B cell (primary cell): ENCODE measurements at regions not wholly inside any gene's neighbourhood (a gene's known extent, or its start where the extent isn't known, plus 50 kb on each side); places are given as distances from the start of the nearest gene placed in this dataset. TPM values are rescaled to one million over a fixed set of nuclear protein-coding genes. Genes with fewer than 3 reads are reported as not detected.

Source experiments
- ATAC-seq: fragments of 200-7000 bp; cut with Tn5 transposase; one replicate; pipeline ENCODE4 v1.10.0; 2021; ENCODE audit warnings: low read depth, mild to moderate bottlenecking, moderate number of reproducible peaks, moderate library complexity
- CTCF ChIA-PET: fragments of 350-600 bp; sonication (Branson Sonifier 250); formaldehyde crosslinking; loops from one replicate; lab custom pipeline; 2021; ENCODE audit warnings: antibody characterized with exemption, inconsistent platforms; lab: Charles Lee
- POLR2A ChIA-PET: fragments of 350-600 bp; sonication (Branson Sonifier 250); formaldehyde crosslinking; loops from one replicate; lab custom pipeline; 2021; ENCODE audit warnings: antibody characterized with exemption; lab: Charles Lee
- DNase-seq: peaks from one replicate; pipeline ENCODE4 v3.0.0; 2013
- H2AFZ ChIP-seq: 2 replicates; pipeline ENCODE4 v1.6.1; 2012; ENCODE audit warnings: mild to moderate bottlenecking, low read depth, low read length; ENCODE audit not compliant: insufficient read depth, poor library complexity, severe bottlenecking
- H3K27ac ChIP-seq, 2 donors: 1 replicate in 1 of 2; 2 replicates in 1 of 2; pipeline ENCODE4 v1.5.1; 2012 to 2013; ENCODE audit warnings: low read length in 2 of 2, mild to moderate bottlenecking in 2 of 2, moderate library complexity in 1 of 2
- H3K27me3 ChIP-seq, 4 experiments: fragments of 200-600 bp in 1 of 4; sonication (generic) in 1 of 4; replicated peaks in 1 of 4; 1 replicate in 2 of 4; 2 replicates in 2 of 4; pipeline versions ENCODE4 v1.6.1 to v1.7.0; 2013 to 2016; ENCODE audit warnings: low read length in 3 of 4, mild to moderate bottlenecking in 2 of 4, mixed read lengths in 1 of 4, moderate library complexity in 1 of 4; ENCODE audit not compliant: insufficient read depth in 4 of 4, control insufficient read depth in 3 of 4; ENCODE audit errors: control extremely low read depth in 1 of 4
- H3K36me3 ChIP-seq, 2 experiments: replicated peaks in 1 of 2; 1 replicate in 1 of 2; 2 replicates in 1 of 2; pipeline versions ENCODE4 v1.6.1 to v1.7.1; 2013; ENCODE audit warnings: low read length in 1 of 2; ENCODE audit not compliant: insufficient read depth in 2 of 2, control insufficient read depth in 1 of 2; ENCODE audit errors: control extremely low read depth in 1 of 2, extremely low read depth in 1 of 2
- H3K4me1 ChIP-seq, 2 donors: fragments of 200-600 bp in 1 of 2; sonication (generic) in 1 of 2; 1 replicate in 1 of 2; 2 replicates in 1 of 2; pipeline versions ENCODE4 v1.5.1 to v1.6.1; 2013 to 2017; ENCODE audit warnings: low read length in 2 of 2; ENCODE audit not compliant: control insufficient read depth in 2 of 2, insufficient read depth in 2 of 2
- H3K4me2 ChIP-seq: replicated peaks from 2 replicates; pipeline ENCODE3; 2012; ENCODE audit warnings: mild to moderate bottlenecking, low read depth, low read length; ENCODE audit not compliant: poor library complexity, severe bottlenecking
- H3K4me3 ChIP-seq, 5 experiments: fragments of 200-600 bp in 1 of 5; sonication (generic) in 1 of 5; 1 replicate in 3 of 5; 2 replicates in 2 of 5; pipeline versions ENCODE4 v1.5.1 to v1.7.0; 2011 to 2016; ENCODE audit warnings: low read length in 4 of 5, mild to moderate bottlenecking in 4 of 5, low read depth in 2 of 5, control low read depth in 1 of 5, moderate library complexity in 1 of 5; ENCODE audit not compliant: insufficient read depth in 1 of 5; ENCODE audit errors: control extremely low read depth in 1 of 5, extremely low read depth in 1 of 5
- H3K79me2 ChIP-seq: fragments of 200-600 bp; sonication (generic); one replicate; pipeline ENCODE4 v1.6.0; 2016; ENCODE audit warnings: low read length; ENCODE audit not compliant: control insufficient read depth, insufficient read depth
- H3K9ac ChIP-seq: fragments of 200-600 bp; sonication (generic); 2 replicates; pipeline ENCODE4 v1.6.1; 2017; ENCODE audit warnings: mild to moderate bottlenecking, low read length, moderate library complexity
- H3K9me3 ChIP-seq, 3 donors: one replicate each; pipeline versions ENCODE4 v1.6.1 to v1.7.1; 2013; ENCODE audit warnings: low read length in 2 of 3; ENCODE audit not compliant: control insufficient read depth in 2 of 3, insufficient read depth in 1 of 3; ENCODE audit errors: control extremely low read depth in 1 of 3
- H4K20me1 ChIP-seq: 2 replicates; pipeline ENCODE4 v1.6.0; 2012; ENCODE audit warnings: mild to moderate bottlenecking, low read length; ENCODE audit not compliant: insufficient read depth, control insufficient read depth, poor library complexity, severe bottlenecking
- H3K27ac Mint-ChIP-seq: one replicate; pipeline ENCODE4 v1.8.0; 2021; ENCODE audit warnings: mixed read lengths
- H3K27me3 Mint-ChIP-seq: one replicate; pipeline ENCODE4 v1.8.0; 2021; ENCODE audit warnings: mixed read lengths
- H3K4me1 Mint-ChIP-seq: one replicate; pipeline ENCODE4 v1.8.0; 2021; ENCODE audit warnings: mixed read lengths
- H3K4me3 Mint-ChIP-seq: one replicate; pipeline ENCODE4 v1.8.0; 2021; ENCODE audit warnings: mixed read lengths
- H3K9me3 Mint-ChIP-seq: one replicate; pipeline ENCODE4 v1.8.0; 2022; ENCODE audit warnings: mixed read lengths; ENCODE audit not compliant: insufficient read depth
- CTCF ChIP-seq: fragments of 200-600 bp; IDR thresholded peaks from one replicate; pipeline ENCODE4 v1.8.0; 2022; ENCODE audit warnings: antibody characterized with exemption, mild to moderate bottlenecking
- EZH2 ChIP-seq: IDR thresholded peaks from 2 replicates; pipeline ENCODE4 v1.6.1; 2012; ENCODE audit warnings: borderline replicate concordance, low read depth, mild to moderate bottlenecking, moderate library complexity, low read length; ENCODE audit not compliant: insufficient read depth, poor library complexity, severe bottlenecking
- WGBS: methylation state at CpG from one replicate; pipeline ENCODE4 v1.1.5; 2013; ENCODE audit warnings: missing lambda C conversion rate; ENCODE audit not compliant: insufficient coverage; 5-methylcytosine and 5-hydroxymethylcytosine counted together
- intact Hi-C: fragments of 100-400 bp; cut with micrococcal nuclease; formaldehyde crosslinking; loops from one replicate; pipeline ENCODE4 v1.10.0; 2022
- small RNA-seq: library from RNA; depleted of rRNA; stranded (forward); fragments of <200 nt; gene quantifications from one replicate; pipeline ENCODE3, GENCODE V24; 2012; ENCODE audit warnings: low replicate concordance, low read depth; ENCODE audit not compliant: insufficient read length

DNA sequence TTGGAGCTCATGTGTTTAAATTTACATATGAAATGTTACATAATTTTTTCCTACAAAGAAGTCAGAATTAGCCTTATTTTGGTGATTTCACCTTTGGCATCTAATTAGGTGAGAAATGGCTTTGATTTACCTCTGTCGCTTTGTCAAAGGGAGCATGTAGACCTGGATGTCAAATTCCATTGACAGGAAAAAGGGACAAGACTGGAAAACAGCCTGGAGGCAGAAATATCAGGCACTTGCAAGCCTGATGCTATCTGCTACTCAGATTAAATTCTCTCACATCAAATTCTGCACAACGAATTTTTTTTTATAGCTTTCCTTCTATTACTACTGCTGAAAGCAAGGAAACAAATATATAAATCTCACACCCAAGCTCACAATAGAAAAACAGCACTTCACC lies 54.1 kb upstream of the CTNND2 start:
- Histone ChIP-seq H4K20me1 (no peaks in the 10 kb centered on the region), H3K36me3 (no peaks in the 10 kb centered on the region), H3K4me3 (no peak overlapping the region), H3K9ac (no peak overlapping the region), H3K79me2 (no peaks in the 10 kb centered on the region), H3K27me3 (no peaks in the 10 kb centered on the region), H3K27ac (no peak overlapping the region), H2AFZ (no peak overlapping the region), H3K4me1 (no peaks in the 10 kb centered on the region), H3K9me3 (no peaks in the 10 kb centered on the region), H3K4me2 (no peak overlapping the region)
- intact Hi-C loops: no loop called here
- no peaks in the 10 kb centered on the region for H3K9me3 Mint-ChIP-seq
- no peak for ATAC-seq
- no peaks in the 10 kb centered on the region for H3K4me1 Mint-ChIP-seq
- H3K27me3 Mint-ChIP-seq: no peaks in the 10 kb centered on the region
- ChIA-PET POLR2A (no interaction called here), CTCF (interaction anchor here (0.7 kb wide), 1 partner anchor 1723 kb away, joined by 3 read pairs; no protein-coding TSS in a partner anchor)
- no peak overlapping the region for H3K27ac Mint-ChIP-seq
- no peak for DNase-seq
- no peak overlapping the region for H3K4me3 Mint-ChIP-seq
- 49% methylated on average over 2 of the region's 2 CpGs for WGBS
- TF ChIP-seq EZH2 (no peak), CTCF (no peak)

DNA sequence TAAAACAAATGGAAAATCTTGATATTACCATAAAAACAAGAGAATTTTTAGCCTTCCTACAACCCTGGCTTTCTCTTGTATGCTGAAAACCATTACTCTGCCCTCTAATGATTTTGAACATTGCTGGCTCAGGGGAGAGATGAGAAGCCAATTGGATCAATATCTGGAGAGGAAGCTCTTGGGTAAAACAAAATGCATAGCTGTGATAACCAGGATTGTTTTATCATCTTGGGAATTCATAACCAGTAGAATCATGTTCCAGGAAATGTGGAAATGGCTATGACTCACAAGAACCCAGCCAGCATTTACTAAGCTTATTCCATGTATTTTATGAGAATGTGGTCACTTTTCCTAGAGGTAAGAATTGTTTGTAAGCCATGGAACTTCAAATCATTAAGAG lies 51.1 kb upstream of the CTNND2 start:
- no peak overlapping the region for H3K27ac Mint-ChIP-seq
- Histone ChIP-seq H3K36me3 (no peaks in the 10 kb centered on the region), H3K4me2 (no peak overlapping the region), H2AFZ (no peak overlapping the region), H3K9ac (no peak overlapping the region), H3K79me2 (no peaks in the 10 kb centered on the region), H3K9me3 (no peaks in the 10 kb centered on the region), H3K27ac (no peak overlapping the region), H3K4me3 (no peak overlapping the region), H3K27me3 (no peaks in the 10 kb centered on the region), H3K4me1 (no peaks in the 10 kb centered on the region), H4K20me1 (no peaks in the 10 kb centered on the region)
- no peaks in the 10 kb centered on the region for H3K27me3 Mint-ChIP-seq
- H3K4me1 Mint-ChIP-seq: no peaks in the 10 kb centered on the region
- intact Hi-C loops: no loop called here
- CTCF ChIA-PET: no interaction called here
- TF ChIP-seq CTCF: no peak
- no peak for TF ChIP-seq EZH2
- ATAC-seq: no peak
- no peak for DNase-seq
- peaks cover 2% of the 10 kb centered on the region for H3K9me3 Mint-ChIP-seq
- no peak overlapping the region for H3K4me3 Mint-ChIP-seq
- POLR2A ChIA-PET: no interaction called here

Small RNAs in the stretch of these regions (small RNA-seq; reads per million reads assigned to genes)
- gene RNU6-679P: not detected
